HPDE6-E6E7 (cell line): ENCODE measurements at regions not wholly inside any gene's neighbourhood (a gene's known extent, or its start where the extent isn't known, plus 50 kb on each side); places are given as distances from the start of the nearest gene placed in this dataset.
A peak's percentile ranks its signal among the peaks of the same experiment; 100 is the strongest.

ENCODE experiments used
- DNase-seq: peaks from one replicate; pipeline ENCODE4 v3.0.0; 2011; ENCODE audit warnings: missing footprints; ENCODE audit errors: extremely low spot score

GRCh38 chr16:85457366-85457765 lies 155.8 kb upstream of the GSE1 start:
- DNase-seq = peak; percentile 58

GRCh38 chr16:85458968-85459367 lies 154.2 kb upstream of the GSE1 start:
- DNase-seq = no peak

DNA sequence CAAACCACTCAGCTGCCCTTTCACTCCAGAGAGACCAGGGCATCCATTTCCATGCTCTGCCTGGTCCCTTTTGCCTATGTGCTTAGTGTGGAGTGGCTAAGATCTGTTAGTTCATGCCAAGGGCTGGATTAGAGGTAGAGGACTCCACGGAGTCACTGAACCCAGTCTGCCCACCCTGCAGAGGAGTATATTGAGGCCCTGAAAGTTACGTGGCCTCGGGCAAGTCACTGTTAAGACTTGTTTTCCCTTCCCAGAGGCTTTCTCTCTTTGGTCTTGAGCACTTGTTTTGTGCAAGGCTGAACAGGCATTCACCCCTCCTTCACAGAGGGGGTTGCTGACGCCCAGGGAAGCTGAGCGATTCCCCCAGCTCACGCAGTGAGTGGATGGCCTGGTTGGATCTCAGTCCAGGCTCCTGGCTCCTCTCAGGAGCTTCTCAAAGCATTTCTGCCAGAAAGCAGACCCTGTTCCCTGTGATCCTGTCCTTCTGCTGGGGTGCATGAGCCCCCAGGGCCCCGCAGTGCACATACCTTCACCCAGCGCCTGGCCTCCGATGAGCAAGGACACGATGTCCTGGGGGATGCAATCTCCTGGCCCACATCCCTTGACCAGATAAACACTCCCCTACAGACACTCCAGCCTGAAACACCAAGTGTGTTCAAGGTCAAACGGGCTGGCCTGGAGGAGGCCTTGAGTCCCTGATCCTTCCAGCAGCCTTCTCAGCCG lies 153.4 kb upstream of the GSE1 start:
- no peak for DNase-seq

DNA sequence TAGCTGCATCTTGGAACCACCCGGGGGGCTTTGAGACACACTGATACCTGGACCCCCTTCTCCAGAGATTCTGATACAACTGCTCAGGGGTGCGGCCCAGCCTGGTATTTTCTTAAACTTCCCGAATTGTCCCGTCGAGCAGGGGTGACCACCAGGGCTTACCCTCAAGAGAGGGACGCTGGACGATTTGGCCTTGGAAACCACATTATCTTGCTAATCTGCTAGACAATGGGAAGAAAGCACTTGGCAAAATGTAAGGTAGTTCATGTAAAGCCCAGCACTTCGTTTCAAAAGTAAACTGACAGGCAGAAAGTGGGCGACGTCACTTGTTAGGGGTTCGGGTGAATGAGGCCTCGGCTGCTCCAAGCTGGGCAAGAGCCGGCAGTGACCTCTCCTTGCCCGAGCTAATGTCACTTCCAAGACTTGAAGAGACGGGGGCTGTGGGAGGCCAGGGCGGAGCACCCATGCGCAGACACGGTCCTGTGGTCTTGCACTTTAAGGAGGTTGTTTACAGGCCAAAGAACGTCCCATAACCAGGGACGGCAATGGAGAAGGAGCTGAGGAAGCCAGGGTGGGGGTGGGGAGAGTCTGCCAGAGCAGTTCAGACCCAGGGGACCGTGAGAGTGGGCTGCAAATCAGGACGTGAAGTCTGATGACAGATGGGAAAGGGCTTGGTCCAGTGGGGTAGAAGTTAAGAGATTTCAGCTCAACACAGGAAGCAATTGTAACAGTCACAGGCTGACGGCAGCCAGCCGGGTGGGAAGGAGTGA lies 152.7 kb upstream of the GSE1 start:
- no peak for DNase-seq

DNA sequence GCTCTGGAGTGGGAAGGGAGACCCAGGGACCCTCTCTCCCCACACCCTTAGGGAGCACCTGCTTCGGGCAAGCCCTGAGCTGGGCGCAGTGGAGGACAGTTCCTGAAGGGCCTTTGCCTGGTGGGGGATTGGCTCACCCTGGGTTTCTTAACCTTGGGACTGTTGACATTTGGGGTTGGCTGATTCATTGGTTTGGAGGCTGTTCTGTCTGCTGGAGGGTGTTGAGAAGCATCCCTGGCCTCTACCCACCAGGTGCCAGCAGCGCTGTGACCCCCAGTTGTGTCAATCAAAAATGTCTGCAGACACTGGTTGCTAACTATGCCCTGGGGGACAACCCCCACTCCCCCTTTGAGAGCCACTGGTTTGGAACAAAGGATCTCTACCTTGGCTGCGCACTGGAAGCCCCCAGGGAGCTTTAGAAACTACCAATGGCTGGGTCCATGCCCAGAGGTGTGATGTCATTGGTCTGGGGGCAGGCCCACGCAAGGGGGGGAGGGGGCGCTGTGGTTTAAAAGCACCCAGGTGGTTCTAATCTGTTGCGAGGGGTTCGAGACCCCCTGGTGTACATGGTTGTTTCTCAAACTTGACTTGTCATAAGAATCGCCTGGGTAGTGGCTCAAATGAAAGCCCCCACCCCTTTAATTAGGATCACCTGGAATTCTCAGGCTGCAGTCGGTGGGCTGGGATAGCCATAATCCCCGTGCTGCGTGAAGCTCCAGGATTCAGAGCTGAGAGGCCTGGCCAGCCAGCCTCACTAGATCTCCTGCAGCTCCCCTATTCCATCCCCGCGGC lies 151.9 kb upstream of the GSE1 start:
- no peak for DNase-seq

GRCh38 chr16:85461814-85462713 lies 151.1 kb upstream of the GSE1 start:
- DNase-seq = no peak

DNA sequence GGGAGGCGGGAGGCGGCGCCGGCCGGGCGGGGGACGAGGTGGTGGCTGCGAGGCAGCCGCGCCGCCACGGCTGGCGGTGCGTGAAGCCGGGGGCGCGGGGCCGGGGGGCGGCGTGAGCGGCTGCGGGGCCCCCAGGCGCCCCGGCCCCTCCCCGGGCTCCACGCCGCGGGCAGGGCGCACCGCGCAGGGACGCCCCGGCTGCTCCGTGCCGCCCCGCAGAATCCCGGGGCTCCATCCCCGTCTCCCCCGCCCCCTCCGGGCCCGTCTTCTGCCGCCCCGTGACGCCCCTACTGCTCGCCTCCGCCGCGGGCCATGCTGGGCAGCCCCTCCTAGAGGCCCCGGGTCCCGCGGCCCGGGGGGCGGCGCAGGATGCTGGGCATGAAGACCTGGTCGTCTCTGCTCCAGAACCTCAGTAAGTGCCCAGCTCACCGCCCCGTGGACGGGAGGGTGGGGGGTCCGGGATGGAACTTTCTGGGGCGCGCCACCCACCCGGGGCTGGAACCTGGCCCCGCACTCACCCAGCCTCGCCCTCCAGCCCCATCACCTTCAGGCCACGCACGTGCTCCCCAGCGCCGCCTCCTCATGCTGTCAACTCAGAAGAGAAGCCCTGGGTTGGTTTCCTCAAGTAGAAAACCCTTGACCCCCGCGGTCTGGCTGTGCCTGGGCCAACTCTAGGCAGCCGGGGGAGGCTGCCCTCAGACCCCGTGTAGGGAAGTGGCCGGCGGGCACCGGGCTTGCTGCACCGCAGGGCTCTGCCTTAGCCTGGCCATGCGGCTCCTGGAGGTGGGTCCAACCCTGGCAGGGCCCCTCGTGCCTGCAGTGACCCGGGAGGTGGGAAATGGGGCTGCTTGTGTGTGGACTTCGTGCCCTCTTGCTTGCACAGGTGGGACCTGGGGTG lies 150.2 kb upstream of the GSE1 start:
- DNase-seq = no peak

DNA sequence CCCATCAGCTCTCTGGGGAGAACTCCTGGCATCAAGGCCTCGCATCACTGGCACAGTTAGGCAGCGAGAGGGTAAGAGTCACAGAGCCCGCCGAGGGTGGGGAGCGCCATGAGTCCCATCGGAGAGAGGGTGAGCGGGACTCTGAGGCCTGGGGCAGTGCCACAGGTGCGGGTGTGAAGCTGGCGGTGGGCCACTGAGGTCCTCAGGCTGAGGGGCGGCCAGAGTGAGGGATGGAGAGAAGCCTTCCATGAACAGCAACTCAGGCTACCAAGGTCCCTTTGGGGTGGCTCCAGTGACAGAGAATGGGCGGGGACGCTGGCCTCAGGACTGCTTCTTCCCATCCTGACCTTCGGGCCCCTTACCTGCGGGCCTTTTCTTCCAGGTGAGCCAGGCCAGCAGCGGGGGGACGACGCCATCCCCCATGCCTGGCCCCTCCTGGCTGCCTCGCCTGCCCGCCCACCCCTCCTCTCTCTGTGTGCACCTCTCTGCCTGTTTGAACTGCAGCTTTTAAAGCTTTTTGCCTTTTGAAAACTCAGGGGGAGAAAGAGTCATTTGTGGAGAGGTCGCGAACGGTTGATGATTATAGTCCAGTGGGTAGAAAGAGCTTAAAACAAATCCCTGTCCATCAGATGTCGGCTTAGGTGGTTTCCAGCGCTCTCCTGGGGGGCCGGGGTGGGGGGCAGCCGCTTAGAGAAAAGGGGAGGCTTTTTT lies 149.3 kb upstream of the GSE1 start:
- no peak for DNase-seq

DNA sequence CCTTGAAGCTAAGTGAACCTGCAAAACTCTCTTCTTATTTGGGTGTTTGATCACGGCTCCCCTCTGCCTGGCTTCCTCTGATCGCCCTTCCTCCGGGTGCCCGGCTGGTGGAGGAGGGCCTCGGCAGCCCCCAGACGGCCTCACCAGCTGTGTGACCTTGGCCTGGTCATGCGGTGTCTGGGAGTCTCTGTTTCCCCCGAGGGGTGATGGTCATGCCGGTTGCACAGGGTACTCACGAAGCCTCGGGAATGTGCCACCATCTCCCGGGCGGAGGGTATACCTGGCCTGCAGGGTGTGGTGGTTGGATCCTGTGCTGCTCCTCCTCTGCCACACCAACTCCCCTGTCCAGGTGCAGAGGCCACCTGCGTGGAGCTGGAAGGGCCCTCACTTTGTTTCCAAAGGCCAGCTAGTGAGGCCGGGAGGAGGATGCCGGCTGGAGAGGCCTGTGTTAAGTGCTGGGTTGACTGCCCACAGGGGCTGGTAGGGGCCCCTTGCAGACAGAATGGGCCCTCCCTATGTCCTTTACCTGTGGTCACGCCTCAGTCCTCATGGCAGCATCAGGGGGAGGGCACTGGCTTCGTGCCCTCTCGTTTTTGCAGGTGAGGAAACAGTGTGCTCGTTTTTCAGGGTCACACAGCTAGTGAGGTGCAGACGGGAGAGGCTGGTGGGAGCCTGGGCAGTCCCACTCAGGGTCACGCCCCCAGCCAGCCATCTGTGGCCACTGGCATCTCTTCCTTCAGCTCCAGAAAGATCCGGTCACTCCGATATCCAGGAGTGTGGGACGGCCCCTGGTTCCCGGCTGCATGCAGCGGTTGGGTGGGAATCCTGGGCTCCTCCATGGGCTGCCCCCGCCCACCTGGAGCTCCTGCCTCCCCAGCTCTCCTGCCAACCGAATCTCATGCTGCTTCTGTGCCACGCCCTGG lies 148.5 kb upstream of the GSE1 start:
- DNase-seq = no peak

DNA sequence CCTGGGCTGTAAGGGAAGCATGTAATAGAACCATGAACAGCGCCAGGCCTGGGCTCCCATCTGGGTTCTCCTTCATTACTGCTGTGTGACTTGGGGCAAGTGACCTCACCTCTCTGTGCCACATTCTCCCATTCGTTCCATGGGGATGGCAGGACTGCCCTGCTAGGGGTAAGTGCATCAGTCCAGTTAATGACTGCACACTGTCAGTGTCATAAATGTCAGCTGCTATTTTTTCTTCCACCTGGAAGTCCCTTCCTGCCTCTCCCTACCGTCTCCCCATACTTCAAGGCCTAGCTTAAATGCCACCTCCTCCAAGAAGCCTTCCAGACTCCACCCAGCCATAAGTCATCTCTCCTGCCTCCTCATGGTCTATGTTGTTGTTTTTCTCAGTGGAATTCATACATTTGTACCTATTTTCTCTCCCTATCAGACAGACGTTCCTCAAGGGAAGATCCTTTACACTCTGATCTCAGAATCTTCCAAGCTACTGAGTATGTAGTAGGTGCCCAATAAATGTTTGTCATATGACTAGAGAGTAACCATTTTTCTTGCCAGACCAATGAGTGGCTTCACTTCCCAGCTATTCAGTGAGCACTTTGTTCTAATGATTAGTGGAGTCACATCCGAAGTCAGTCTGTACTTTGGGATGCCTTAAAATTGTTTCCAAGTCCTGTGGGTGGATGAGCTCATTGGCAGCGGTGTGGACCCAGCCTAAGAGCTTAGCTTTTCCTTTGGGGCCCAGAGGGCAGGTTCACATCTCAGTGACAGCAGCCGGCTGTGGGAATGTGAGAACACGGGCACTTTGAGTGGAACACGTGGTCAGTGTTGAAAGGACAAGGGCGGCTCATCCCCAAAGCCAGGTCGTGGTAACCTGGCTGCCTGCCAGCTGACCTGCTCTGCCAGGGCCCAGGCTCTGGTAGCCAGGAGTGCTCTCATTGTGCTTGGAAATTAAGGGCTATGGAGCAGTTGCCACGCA lies 147.5 kb upstream of the GSE1 start:
- DNase-seq = no peak

- no peak for DNase-seq
Measured at GRCh38 chr16:85466304-85466700, 146.8 kb upstream of the GSE1 start.

DNA sequence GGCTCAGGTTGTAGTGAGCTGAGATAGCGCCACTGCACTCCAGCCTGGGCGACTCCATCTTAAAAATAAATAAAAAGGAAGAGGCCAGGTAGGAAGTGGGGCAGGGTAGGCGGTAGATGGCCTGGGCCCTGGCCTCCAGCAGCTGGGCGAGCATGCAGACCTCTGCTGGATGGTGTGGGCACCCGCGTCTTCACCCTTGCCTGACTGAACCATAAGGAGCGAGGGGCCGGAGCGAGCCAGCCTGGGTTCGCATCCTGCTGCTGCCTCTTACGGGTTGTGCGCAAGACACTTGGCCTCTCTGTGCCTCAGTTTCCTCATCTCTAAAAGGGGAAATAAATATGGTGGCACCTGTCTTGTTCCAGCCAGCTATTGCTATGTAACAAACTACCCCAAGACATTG lies 146.1 kb upstream of the GSE1 start:
- no peak for DNase-seq

GRCh38 chr16:85469929-85470590 lies 143.1 kb upstream of the GSE1 start:
- no peak for DNase-seq

DNA sequence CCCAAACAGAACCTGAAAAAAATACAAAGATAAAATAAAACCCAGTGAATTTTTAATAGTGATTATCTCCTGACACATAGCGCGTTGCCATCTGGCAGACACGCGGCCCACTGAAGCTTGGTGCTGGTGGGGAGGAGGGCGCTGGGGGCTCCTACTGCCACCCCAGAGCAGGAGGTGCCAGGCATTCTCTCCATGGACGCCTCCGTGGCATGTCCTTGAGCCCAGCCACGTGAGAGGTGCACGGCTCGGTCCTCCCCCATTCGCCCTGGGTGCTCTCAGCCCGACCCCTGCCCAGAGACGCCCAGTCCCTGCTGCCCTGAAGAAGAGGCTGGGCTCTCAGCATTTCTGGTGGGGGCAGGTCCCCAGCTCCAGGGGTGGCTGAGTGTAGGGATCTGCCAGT lies 142.2 kb upstream of the GSE1 start:
- no peak for DNase-seq

GRCh38 chr16:85471469-85472431 lies 141.4 kb upstream of the GSE1 start:
- no peak for DNase-seq

GRCh38 chr16:85472514-85472913 lies 140.6 kb upstream of the GSE1 start:
- DNase-seq = no peak
